GM19324 (cell line): ENCODE measurements at regions not wholly inside any gene's neighbourhood (a gene's known extent, or its start where the extent isn't known, plus 50 kb on each side); places are given as distances from the start of the nearest gene placed in this dataset.

Source experiments
- ATAC-seq: cut with Tn5 transposase; IDR thresholded peaks from one replicate; pipeline ENCODE4 v1.9.1; 2021; ENCODE audit warnings: mild to moderate bottlenecking, moderate library complexity; ENCODE audit not compliant: unreplicated experiment, low FRiP score

DNA sequence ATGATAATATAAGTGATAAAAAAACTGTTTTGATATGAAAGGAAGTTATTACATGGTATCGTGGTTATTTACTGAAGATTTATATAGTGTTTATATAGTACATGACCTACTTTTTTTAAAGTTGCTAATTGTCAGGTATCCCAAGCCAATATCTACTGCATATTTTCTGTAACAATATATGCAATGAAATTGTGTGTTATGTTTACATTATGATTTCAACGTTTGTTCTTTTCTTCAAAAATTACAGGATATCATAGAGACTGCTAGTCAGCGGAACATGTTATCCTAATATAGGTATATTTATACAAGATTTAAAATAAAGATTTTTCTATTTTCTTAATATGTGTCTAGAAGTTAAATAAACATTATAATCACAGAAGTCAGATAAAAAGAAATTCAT is 167.5 kb upstream of the DPYD start:
- no peak for ATAC-seq

DNA sequence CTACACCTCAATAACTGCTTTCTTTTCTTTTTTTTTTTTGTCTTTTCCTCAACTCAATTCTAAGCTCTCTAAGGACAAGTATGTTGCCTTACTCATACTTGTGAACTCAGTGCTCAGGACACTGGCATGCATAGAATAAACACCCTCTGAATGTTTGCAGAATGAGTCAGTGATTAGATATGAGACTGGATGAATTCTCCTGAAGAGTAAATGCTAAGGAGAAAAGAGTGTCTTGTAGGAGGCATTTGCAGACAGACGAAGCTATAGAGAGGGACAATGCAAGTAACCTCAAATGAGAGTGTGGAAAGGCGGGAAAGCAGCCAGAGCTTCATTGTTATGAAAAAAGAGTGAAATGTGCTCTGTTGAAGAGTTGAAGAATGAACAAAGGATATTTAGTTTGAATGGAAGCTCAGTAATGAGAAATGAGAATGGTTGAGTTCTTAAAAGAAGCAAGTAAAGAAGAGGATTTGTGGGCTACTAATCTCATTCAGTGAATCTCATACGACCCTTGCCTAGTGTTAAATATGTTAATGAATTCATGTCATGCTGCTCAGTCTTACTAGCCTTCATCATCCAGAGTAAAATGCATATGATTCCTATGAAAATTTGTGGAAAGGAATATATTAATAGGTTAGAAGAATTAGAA is 166.1 kb upstream of the DPYD start:
- no peak for ATAC-seq

DNA sequence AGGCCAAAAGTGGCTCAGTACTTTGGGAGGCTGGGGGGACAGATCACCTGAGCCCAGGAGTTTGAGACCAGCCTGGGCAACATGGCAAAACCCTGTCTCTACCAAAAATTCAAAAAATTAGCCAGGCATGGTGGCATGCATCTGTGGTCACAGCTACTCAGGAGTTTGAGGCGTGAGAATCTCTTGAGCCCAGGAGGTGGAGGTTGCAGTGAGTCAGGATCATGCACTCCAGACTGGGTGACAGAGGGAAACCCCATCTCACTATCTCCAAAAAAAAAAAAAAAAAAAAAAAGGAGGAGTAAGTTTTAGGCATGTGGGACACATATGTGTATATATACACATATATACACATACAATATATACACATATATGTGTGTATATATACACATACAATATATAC is 165.3 kb upstream of the DPYD start:
- no peak for ATAC-seq

DNA sequence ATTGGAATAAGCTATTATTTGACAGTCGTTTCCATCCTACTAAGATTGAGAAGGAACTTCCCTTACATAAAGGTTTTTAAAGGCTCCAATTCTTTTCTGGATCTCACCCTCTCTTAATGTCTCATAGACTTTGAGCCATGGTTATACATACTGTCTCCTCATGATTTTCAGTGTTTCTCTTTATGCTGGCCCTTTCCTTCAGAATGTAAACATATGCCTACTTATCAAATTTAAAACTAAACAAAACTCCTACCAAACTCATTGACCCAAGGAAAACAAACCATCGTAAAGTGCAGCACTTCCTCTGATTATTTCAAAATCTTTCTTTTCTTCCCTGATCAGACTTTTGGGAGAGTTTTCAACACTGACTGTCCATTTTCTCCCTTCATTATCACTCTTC is 163.4 kb upstream of the DPYD start:
- ATAC-seq = no peak

DNA sequence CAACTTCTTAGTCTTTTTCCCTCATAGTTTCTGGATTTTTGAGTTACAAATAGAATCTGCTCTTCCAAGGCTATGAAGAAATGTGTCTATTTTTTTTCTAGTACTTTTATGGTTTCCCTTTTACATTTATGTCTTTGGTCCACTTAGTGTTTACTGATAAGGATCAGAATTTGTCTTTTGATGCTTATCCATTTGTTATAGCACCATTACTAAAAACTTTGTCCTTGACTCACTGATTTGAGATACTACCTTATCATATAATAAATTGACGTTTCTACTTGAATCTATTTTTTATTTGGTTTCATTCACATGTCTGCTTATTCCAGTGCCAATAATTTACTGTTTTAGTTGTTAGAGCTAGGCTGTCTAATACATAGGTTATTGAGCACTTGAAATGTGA is 161.1 kb upstream of the DPYD start:
- no peak for ATAC-seq

DNA sequence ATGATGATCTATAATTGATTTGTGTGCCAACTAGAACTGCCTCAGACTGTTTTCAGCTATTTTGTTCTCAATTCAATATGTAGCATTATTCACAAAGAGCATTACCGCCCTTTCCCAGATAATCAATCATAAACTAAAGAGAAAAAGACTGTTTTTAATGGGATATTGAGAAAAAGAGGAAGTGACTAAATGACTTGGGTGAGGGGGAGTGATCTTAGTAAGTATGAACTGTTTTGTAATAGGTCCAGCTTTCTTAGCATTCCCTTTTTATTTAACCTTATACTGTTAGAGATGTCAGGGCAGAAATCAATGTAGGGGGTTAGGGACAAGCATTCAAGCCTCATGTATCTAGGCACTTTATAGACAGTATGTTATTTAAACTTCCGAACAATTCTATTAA is 157.8 kb upstream of the DPYD start:
- ATAC-seq = no peak

DNA sequence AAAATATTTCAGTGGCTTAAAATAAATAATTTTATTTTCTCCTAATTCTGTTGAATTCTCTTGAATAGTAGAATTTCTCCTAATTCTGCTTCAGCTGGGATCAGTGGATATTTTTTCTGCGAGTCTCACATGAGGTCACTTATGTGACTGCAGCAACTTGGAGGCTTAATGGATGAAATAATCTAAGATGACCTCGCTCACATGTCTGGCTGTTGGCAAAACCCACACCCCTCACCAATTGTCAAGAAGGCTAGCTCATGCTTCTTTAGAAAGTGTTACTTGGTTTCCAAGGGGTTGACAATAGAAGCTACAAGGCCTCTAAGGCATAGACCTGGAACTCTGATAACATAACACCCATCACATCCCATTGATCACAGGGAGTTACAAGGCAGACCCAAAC is 156.9 kb upstream of the DPYD start:
- no peak for ATAC-seq

DNA sequence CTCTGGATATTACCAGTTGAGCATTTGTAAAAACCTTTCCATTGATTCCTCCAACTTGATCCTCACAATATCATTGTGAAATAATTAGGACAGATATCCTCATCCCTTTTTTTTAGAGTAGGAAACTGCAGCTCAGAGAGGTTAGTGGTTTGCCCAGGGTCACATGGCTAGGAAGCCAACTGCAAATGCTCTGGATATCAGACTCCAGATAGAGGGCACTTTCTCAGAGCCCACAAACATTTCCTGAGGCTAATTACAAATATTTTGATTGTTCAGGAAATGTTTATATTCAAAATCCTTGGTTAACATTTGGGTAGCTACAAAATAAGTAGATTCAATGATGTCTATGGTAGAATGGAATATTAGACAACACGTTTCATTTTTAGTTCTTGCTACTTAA is 154.8 kb upstream of the DPYD start:
- no peak for ATAC-seq

DNA sequence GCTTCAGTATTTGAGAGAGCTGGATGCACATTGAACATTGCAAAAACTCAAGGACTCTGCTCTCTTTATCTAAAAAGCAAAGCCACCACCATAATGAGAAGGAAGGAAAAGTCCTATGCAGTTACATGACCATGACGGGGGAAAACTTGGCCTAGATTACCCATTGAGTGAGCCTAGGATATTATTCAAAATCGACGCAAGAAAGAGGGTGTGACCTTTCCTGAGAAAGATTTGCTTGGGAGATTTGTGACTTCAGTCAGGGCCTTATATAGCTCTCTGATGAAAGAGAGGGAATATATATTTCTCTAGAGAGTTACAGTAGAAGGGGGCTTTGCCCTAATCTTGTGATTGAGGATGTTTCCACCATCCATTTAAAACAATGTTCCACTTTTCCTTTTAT is 153.0 kb upstream of the DPYD start:
- no peak for ATAC-seq

DNA sequence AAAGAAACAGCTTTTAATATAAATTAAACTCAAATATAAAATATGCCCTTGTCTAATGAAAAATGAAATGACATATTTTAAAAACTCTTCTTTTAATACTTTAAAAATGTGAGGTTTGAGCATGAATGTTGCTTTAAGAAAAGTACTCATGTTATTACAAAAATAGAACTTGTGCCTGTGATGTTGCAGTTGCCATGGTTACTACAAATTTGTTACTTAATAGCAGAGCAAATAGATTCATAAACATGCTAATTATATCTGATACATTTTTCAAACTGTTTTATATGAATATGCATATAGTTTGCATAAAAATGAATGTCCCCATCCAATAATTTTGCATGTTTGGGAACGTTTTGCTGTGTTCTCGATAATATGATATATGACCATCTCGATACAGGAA is 152.3 kb upstream of the DPYD start:
- ATAC-seq = no peak

DNA sequence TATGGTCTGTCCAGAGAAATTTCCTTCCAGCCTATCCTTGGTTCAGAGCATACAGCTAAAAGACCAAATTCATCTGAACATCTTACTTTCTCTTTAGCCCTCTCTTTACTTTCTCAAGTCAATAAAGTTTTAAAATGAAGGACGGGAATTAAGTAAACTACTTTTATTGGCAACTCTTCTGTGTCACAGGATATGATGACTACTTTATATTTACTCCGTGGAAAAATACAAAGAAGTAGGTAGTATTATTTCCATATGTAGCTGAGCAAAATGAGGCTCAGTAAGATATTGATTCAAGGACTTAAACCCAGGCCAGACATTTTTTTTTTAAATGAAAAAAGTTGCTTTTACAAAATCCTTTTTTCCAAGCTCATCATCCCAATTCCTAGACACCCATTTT is 151.2 kb upstream of the DPYD start:
- no peak for ATAC-seq

DNA sequence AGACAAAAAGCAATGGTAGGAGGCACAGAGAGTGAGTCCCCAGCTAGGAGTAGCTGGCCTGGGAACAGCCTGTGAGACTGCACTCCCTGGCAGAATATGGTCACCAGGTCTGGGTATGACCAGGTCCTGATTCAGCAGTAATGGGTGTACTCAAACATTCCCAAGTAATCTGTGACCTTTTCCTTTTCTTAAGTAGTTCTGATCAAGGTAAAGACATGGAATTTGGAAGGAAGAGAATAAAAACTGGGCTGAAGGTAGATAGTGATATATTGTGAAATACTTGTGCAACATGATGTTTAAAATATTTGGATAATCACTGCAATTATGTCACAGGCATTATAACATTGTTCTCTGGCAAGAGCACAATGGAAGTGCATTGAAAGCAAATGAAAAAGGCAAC is 147.2 kb upstream of the DPYD start:
- no peak for ATAC-seq

DNA sequence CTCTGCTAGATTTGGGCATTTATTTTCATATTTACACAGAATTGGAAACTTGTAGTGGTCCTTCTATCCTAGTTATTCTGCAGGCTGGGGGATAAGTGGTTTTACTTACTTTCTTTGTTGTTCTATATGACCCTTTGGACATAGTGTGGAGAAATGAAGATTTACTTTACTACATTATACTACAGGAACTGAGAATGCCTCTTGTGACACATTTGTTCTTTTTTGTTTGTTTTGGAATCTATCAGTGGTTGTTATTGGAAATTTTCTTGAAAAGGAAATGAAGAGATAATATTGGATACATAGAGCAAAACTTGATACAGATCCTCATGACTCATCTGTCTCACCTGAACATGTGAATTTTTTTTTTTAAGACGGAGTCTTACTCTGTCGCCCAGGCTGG is 146.1 kb upstream of the DPYD start:
- no peak for ATAC-seq

DNA sequence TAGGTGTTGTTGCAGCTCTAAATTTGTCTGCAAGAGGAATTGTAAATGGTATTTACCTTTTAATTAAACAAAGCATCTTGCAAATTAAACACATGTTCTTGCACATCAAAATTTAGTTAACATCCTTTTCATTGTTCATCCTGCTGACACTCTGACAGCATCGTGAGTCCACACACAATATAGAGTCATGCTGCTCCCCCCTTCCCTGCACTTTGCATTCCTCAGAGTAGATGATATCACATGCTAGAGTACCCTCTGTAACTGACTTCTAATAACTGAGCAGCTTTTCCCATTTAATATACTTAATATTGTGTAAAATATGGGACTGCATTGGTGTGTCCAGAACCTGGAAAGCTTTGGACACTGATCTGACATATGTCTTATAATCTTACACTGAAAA is 138.8 kb upstream of the DPYD start:
- no peak for ATAC-seq

DNA sequence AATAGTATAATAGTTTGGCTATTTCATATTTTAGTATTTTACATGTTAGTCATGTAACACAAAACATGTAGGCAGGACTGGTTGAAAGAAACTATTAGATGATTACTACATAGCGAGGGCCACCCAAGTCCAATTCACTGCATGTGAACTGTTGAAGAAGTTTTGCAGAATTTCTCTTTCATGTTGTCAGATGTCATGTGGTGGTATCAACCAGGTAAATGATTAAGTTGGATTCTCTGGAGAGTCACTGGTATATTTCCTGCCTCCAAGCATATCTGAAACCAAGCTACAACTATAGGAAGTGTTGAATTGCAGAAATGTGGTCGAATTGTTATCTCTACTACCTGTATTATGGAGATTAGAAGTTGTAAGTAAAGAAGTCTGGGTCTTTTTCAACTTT is 137.8 kb upstream of the DPYD start:
- no peak for ATAC-seq

DNA sequence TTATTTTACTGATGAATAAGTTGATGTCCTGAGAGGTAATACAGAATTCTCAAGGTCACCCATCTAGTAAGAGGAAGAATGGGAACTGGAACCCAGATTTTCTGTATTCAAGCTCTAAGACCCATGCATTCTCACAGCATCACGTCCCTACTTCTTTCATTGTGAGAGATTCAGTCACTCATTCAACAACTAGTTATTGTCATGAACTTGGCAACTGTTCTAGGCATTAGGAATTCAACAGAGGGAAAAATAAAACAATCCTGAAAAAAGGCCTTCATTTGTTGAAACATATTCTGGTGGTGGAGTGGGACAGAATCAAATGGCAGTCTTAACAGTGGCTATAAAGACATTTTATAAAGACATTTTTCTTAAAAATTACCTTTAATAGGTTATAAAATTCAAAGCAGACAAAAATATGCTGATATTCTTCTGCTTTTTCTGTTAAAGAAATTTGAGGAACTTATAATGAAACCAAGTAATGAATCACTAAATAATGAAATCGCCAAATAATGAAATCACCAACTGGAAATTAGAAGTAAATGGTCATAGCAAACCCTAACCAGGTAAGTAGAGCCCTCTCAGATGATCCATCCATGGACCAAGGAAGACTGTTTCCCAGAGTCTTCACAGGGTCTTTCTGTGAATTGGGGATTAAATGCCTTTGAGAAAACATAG is 136.5 kb upstream of the DPYD start:
- no peak for ATAC-seq

DNA sequence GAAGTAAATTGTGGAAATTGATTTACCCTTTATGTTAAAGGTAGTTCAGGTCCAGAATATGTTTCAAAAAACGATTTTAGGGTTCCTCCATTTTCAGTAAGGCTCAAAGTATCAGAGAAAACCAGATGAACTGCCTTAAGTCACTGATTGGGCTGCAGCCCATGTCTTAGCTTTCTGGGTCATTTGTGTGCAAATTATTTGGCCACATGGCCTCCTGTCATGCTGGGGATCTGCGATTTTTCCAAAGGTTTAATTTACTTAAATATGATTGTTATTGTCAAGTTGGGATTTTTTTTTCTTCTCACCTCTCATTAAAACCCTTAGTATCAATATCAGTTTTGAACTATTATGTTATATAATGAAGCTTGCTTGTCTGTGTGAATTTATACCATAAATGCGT is 135.9 kb upstream of the DPYD start:
- ATAC-seq = no peak

DNA sequence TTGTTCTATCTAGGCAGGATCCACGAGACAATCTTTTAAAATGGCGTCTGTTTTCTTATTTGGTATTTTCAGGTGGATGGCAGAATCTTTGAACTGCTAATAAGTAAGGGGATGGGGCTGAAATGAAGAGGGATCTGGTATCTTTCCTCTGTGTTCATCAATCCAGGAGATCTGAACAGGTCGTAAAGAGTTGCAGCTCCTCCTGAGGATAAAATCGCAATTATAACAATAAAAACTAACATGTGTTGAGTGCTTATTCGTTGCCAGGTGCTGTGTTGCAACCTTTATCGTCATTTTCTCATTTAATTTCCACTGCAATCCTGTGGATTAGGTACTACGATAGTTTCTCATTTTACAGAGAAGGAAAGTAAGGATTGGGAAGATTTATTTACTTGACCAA is 134.6 kb upstream of the DPYD start:
- no peak for ATAC-seq

DNA sequence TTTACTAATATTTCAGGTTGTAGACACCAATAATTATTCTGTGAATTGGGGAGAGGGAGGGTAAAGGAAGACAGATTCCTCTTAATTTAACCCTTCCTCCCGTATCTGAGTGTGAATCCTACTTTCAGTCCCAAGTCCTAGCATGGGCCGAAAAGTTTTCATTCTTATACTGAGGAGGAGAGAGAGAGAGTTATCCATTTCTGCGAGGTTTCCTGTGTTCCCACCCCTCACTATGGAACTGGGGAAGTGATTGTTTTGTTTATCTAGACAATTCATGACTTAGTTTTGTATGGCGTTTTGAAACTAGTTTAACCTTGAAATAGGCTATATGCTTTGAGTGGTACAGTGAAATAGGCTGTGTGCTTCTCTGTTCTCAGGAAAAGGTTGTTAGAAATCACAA is 134.0 kb upstream of the DPYD start:
- ATAC-seq = no peak

DNA sequence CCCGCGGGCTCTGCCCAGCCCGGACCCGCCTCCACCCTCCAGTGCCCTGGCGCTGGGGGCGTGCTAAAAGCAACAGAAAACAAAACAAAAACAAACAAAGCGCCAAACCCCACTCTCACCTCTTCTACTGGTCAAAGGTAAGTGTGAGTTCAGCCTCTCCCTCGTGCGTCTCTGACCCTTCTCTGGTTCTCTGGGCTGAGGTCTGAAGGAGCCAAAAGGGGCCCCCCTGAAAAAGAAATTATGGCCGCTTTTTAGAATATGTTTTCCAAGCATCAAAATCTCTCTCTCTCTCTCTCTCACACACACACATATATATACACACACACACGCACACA is 133.5 kb upstream of the DPYD start:
- no peak for ATAC-seq

DNA sequence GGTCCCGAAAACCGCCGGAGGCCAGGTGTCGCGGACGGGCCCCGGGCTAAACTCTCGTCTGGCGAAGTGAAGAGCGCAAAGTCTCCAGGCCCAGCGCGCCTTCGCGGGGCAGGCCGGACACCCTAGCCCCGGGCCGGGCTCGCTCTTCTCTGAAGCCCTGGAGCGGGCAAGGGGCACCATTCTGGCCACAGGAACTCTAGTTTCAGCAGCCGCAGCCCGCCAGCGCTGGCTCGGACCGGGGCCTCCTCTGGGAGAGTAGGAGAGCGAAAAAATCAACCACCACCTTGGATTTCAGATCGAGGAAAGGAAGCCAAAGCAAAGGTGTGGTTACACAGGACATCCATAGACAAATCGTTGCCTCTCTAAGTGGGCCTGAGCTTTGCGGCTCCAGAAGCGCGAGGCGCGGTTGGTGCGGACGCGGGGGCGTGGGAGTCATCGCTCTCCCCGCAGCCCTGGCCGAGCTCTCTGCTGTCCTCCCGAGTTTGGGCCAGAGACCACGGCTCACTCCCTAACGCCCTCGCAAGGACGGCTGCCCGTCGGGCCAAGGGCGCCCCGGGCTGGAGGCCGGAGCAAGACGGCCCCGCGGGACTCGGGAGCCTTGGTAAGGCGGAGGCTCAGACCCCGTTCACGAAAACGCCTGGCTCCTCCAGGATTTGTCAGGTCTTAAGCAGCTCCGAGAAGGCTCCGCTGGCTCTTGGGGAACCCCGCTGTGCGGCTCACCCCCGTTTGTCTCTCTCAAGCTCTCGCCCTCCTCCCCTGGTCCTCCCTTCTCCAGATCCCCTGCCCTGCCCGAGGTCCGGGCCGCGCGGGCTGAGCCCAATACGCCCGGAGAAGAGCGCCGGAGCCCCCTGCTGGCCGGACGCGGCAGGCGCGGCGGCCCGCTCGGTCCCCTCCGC is 132.9 kb upstream of the DPYD start:
- ATAC-seq = peak; percentile 98
